ENCODE measurements at regions not wholly inside any gene's neighbourhood (a gene's known extent, or its start where the extent isn't known, plus 50 kb on each side); places are given as distances from the start of the nearest gene placed in this dataset.
"Not testable (repeated sequence)": the region's sequence is repeated elsewhere in the genome, so short reads cannot be mapped to it uniquely, and the experiment has no call there.

GRCh38 chr18:10169814-10170213 lies 256.0 kb downstream of the VAPA start:
- TF ChIP-seq, protein P1, sequence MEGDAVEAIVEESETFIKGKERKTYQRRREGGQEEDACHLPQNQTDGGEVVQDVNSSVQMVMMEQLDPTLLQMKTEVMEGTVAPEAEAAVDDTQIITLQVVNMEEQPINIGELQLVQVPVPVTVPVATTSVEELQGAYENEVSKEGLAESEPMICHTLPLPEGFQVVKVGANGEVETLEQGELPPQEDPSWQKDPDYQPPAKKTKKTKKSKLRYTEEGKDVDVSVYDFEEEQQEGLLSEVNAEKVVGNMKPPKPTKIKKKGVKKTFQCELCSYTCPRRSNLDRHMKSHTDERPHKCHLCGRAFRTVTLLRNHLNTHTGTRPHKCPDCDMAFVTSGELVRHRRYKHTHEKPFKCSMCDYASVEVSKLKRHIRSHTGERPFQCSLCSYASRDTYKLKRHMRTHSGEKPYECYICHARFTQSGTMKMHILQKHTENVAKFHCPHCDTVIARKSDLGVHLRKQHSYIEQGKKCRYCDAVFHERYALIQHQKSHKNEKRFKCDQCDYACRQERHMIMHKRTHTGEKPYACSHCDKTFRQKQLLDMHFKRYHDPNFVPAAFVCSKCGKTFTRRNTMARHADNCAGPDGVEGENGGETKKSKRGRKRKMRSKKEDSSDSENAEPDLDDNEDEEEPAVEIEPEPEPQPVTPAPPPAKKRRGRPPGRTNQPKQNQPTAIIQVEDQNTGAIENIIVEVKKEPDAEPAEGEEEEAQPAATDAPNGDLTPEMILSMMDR (conservative IDR thresholded peaks at IDR 0.05; ENCODE audit: low read depth, low read length) = no peak
- H3K4me3 ChIP-seq (ENCODE audit: low read length) = no peak overlapping the region
- DNase-seq (ENCODE audit: low read depth) = no peak

- H3K4me3 ChIP-seq (ENCODE audit: low read length) = no peak overlapping the region
- no peak for DNase-seq (ENCODE audit: low read depth)
- TF ChIP-seq, protein P1 (conservative IDR thresholded peaks at IDR 0.05; ENCODE audit: low read depth, low read length) = no peak
These were observed 256.6 kb downstream of the VAPA start for GRCh38 chr18:10170375-10170774.

GRCh38 chr18:10175333-10175732 lies 261.5 kb downstream of the VAPA start:
- not testable (repeated sequence) for H3K4me3 ChIP-seq (ENCODE audit: low read length); DNase-seq (ENCODE audit: low read depth)

DNA sequence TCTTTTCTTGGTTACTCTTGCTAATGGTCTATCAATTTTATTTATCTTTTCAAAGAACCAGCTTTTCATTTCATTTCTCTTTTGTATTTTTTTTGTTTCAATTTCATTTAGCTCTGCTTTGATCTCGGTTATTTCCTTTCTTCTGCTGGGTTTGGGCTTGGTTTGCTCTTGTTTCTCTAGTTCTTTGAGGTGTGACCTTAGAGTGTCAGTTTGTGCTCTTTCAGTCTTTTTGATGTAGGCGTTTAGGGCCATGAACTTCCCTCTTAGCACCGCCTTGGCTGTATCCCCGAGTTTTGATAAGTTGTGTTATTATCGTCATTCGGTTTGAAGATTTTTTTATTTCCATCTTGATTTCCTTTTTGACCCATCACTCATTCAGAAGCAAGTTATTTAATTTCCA lies 265.5 kb downstream of the VAPA start:
- not testable (repeated sequence) for H3K4me3 ChIP-seq (ENCODE audit: low read length); DNase-seq (ENCODE audit: low read depth)

DNA sequence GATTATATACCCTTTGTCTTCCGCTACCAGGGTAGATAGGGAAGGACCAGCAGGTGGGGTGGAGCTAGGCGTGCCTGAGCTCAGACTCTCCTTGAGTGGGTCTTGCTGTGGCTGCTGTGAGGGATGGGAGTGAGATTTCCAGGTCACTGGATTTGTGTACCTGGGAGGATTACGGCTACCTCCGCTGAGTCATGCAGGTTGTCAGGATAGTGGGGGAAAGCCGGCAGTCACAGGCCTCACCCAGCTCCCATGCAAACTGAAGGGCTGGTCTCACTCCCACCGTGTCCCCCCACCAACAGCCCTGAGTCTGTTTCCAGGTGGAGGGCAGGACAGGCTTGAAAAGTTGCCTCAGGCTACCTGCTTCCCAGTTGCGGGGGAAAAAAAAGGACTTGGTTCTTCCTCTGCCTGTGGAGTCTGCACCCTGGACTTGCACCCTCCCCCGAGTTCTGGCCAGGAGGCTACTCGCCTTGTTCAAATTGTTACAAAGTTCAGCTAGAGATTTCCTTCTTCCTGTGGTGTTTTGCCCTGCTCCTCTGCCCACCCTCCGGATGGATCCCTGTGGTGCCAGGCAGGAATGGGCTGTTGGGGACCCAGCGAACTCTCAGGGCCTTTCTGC lies 268.3 kb downstream of the VAPA start:
- no peak for DNase-seq (ENCODE audit: low read depth)
- H3K4me3 ChIP-seq (ENCODE audit: low read length) = no peak overlapping the region
- TF ChIP-seq, protein P1 (conservative IDR thresholded peaks at IDR 0.05; ENCODE audit: low read depth, low read length) = no peak

DNA sequence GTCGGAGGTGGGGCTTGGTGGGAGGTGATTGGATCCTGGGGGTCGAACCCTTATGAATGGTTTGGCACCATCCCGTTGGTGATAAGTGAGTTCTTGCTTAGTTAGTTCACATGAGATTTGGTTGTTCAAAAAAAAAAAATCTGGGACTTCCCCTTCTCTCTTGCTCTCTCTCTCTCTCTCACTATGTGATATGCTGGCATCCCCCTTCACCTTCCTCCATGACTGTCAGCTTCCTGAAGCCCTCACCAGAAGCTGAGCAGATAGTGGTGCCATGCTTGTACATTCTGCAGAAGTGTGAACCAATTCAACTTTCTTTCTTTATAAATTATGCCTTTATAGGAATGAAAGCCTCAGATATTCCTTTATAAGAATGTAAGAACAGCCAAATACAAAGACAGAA lies 269.7 kb upstream of the APCDD1 start:
- TF ChIP-seq, protein P1 (conservative IDR thresholded peaks at IDR 0.05; ENCODE audit: low read depth, low read length) = no peak
- DNase-seq (ENCODE audit: low read depth) = no peak
- no peak overlapping the region for H3K4me3 ChIP-seq (ENCODE audit: low read length)

GRCh38 chr18:10188971-10189810 lies 265.2 kb upstream of the APCDD1 start:
- no peak for DNase-seq (ENCODE audit: low read depth)
- TF ChIP-seq, protein P1 (conservative IDR thresholded peaks at IDR 0.05; ENCODE audit: low read depth, low read length) = no peak
- H3K4me3 ChIP-seq (ENCODE audit: low read length) = no peak overlapping the region

- DNase-seq (ENCODE audit: low read depth) = no peak
- H3K4me3 ChIP-seq (ENCODE audit: low read length) = no peak overlapping the region
- TF ChIP-seq, protein P1 (conservative IDR thresholded peaks at IDR 0.05; ENCODE audit: low read depth, low read length) = no peak
These were observed 263.9 kb upstream of the APCDD1 start for GRCh38 chr18:10190564-10190963.
